ENCODE measurements at regions not wholly inside any gene's neighbourhood (a gene's known extent, or its start where the extent isn't known, plus 50 kb on each side); places are given as distances from the start of the nearest gene placed in this dataset.

DNA sequence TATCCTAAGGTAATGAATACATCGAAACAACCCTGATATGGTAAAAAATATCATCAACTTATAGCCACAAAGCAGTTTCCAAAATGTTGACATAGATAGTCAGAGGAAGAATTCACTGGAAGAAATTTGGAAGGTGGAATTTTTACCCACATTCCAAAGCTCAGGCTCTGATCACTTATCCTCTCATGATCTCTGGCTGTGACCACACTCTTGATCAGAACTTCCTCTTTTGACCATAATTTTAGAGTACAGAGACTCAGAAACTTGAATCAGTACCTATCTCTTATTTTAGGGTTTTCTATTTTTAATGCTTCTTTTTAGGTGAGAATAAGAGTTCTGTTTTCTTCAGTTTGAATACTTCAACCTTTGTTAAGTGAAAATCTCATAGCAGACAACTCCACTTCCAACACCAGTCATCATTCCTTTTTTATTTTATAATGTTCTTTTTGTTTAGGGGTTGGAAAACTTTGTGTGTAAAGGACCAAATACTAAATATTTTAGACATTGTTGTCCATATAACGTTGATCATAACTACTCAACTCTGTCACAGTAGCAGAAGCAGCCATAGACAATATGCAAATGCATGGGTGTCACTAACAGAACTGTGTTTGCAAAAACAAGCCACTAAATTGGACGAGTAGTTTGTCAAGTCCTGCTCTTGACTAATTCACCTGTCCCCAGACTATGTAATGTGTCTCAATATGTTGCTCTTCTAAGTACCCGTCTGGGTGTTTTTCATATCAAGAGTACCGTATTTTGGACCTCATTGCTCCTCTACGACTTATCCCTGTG lies 891.6 kb upstream of the CRIM1 start:
- Histone ChIP-seq H3K4me1 (ENCODE audit: control insufficient read depth in 1 of 2, low read depth in 2 of 2) (no peaks in the 10 kb centered on the region), H3K4me3 (no peak overlapping the region), H3K27me3 (replicated peaks; ENCODE audit: insufficient read depth) (no peaks in the 10 kb centered on the region), H3K9me3 (no peaks in the 10 kb centered on the region), H3K27ac (no peak overlapping the region), H3K36me3 (no peaks in the 10 kb centered on the region)
- DNase-seq (ENCODE audit: low spot score) (no peak), ATAC-seq (ENCODE audit: insufficient number of reproducible peaks, low FRiP score, low read depth) (no peak)
- TF ChIP-seq, protein P1, sequence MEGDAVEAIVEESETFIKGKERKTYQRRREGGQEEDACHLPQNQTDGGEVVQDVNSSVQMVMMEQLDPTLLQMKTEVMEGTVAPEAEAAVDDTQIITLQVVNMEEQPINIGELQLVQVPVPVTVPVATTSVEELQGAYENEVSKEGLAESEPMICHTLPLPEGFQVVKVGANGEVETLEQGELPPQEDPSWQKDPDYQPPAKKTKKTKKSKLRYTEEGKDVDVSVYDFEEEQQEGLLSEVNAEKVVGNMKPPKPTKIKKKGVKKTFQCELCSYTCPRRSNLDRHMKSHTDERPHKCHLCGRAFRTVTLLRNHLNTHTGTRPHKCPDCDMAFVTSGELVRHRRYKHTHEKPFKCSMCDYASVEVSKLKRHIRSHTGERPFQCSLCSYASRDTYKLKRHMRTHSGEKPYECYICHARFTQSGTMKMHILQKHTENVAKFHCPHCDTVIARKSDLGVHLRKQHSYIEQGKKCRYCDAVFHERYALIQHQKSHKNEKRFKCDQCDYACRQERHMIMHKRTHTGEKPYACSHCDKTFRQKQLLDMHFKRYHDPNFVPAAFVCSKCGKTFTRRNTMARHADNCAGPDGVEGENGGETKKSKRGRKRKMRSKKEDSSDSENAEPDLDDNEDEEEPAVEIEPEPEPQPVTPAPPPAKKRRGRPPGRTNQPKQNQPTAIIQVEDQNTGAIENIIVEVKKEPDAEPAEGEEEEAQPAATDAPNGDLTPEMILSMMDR (IDR thresholded peaks at IDR 0.05): no peak

DNA sequence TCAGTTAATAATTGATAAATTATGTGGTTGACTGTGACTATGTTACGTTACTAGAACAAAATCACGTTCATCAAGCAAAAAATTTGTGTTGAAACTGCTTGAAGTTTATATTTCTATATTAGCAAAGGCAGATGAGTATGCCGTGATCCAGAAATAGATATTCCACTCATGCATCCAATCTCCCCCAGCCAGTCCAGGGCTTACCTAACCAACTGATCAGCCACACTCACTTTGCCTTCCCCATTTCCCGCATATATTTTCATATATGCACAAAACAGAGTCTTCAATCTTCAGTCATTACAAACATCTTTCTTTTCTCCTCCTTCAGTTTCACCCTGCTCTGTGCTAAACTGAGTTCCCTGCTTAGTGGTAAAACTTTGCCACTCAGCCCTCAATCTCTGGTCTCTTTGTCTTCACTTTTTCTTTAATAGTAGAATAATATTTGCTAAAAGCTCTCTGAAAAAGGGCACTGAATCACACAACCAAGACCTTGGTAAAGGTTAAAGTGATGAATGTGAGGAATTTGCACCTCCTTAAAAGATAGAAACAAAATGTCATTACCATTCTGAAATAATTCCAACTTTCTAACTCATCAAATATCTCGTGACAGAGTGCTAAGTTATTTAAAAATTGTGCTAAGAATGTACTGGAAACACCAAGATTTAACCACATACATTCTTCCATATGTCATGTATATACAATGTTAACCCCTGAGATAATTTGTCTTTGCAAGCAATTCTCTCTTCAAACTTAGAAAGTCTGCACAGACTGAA lies 893.2 kb upstream of the CRIM1 start:
- Histone ChIP-seq H3K36me3 (no peaks in the 10 kb centered on the region), H3K27ac (no peak overlapping the region), H3K27me3 (replicated peaks; ENCODE audit: insufficient read depth) (no peaks in the 10 kb centered on the region), H3K4me3 (no peak overlapping the region), H3K4me1 (ENCODE audit: control insufficient read depth in 1 of 2, low read depth in 2 of 2) (no peaks in the 10 kb centered on the region), H3K9me3 (no peaks in the 10 kb centered on the region)
- no peak for ATAC-seq (ENCODE audit: insufficient number of reproducible peaks, low FRiP score, low read depth)
- TF ChIP-seq, protein P1 (IDR thresholded peaks at IDR 0.05): no peak
- DNase-seq (ENCODE audit: low spot score): no peak

DNA sequence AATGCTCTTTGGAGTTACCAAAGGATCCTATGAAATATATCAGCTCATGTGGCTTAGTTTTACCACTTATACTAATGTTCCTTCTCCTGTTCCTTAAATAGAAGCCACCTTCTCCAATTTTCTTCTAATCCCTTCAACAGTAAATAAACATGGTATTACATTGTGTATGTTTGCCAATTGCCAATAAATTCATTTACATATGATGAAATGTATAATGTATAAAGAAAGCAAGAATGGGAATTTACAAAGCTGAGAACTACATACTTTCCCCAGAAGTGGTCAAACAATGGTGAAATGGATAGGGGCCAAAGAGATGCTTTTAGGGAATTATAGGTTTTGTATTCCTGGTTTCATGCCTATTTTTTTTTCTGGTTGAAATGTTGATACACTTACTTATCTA lies 894.2 kb upstream of the CRIM1 start:
- Histone ChIP-seq H3K27ac (no peak overlapping the region), H3K4me3 (no peak overlapping the region), H3K36me3 (no peaks in the 10 kb centered on the region), H3K4me1 (ENCODE audit: control insufficient read depth in 1 of 2, low read depth in 2 of 2) (no peaks in the 10 kb centered on the region), H3K9me3 (no peaks in the 10 kb centered on the region), H3K27me3 (replicated peaks; ENCODE audit: insufficient read depth) (no peaks in the 10 kb centered on the region)
- DNase-seq (ENCODE audit: low spot score) (no peak), ATAC-seq (ENCODE audit: insufficient number of reproducible peaks, low FRiP score, low read depth) (no peak)
- TF ChIP-seq, protein P1 (IDR thresholded peaks at IDR 0.05): no peak

DNA sequence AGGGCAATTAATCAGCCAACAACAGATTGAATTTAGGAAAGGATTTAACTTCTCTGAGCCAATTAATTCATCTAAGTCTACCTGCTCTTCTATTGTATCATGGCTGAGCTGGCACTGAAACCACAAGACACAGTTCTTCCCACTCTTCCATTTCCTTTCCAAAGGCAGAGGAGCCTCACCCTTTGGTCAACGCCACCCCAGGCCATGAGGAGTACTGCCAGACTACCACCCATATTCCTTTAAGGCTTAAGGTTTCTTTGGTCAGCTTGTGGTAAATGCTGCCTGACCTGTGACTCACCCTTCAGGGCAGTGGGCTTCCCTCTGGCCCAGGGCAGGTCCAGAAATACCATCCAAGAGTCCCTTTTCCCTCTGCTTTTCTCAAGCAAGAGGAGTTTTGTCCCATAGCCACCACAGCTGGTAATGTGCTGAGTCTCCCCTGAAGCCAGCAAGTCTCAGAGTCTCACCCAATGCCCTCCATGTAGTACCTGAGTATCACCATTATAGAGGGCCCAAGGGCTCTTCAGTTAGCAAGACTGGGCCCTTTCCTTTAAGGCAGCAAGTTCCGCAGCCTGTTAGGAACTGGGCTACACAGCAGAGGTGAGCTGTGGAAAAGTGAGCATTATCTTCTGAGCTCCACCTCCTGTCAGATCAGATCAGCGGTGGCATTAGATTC lies 900.5 kb upstream of the CRIM1 start:
- Histone ChIP-seq H3K4me1 (ENCODE audit: control insufficient read depth in 1 of 2, low read depth in 2 of 2) (no peaks in the 10 kb centered on the region), H3K27me3 (replicated peaks; ENCODE audit: insufficient read depth) (no peaks in the 10 kb centered on the region), H3K36me3 (no peaks in the 10 kb centered on the region), H3K27ac (no peak overlapping the region), H3K4me3 (no peak overlapping the region), H3K9me3 (no peaks in the 10 kb centered on the region)
- ATAC-seq (ENCODE audit: insufficient number of reproducible peaks, low FRiP score, low read depth) (no peak), DNase-seq (ENCODE audit: low spot score) (no peak)
- TF ChIP-seq, protein P1 (IDR thresholded peaks at IDR 0.05): no peak

DNA sequence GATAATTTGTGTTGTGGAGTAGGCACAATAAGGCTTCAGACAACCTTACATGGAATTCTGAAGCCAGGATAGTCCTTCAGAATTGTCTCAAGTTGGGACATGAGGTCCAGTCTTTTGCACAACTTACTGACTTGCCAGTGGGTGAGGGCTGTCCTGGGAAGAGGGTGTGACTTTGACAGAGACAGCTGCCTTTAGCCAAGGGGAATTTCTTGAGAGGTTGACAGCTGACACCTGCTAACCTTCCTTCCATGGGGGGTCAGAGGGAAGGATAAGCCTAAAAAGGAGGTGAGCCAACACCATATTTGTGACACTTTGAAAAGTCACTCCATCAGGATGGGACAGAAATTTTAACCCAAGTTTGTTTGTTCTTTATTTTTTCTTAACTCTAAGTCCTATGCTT lies 907.8 kb upstream of the CRIM1 start:
- Histone ChIP-seq H3K4me1 (ENCODE audit: control insufficient read depth in 1 of 2, low read depth in 2 of 2) (no peaks in the 10 kb centered on the region), H3K36me3 (no peaks in the 10 kb centered on the region), H3K4me3 (no peak overlapping the region), H3K27me3 (replicated peaks; ENCODE audit: insufficient read depth) (no peaks in the 10 kb centered on the region), H3K9me3 (no peaks in the 10 kb centered on the region), H3K27ac (no peak overlapping the region)
- DNase-seq (ENCODE audit: low spot score): no peak
- ATAC-seq (ENCODE audit: insufficient number of reproducible peaks, low FRiP score, low read depth): no peak
- TF ChIP-seq, protein P1 (IDR thresholded peaks at IDR 0.05): no peak
